OCI-LY1 (cell line): ENCODE measurements at regions not wholly inside any gene's neighbourhood (a gene's known extent, or its start where the extent isn't known, plus 50 kb on each side); places are given as distances from the start of the nearest gene placed in this dataset.

Experiments used
- CTCF ChIP-seq: fragments of 200-600 bp; sonication (generic), shearing (Covaris generic); IDR thresholded peaks from 2 replicates; pipeline ENCODE4 v1.5.1; 2017; ENCODE audit warnings: mild to moderate bottlenecking, antibody characterized with exemption, low read length, moderate library complexity, mixed read lengths
- EZH2 ChIP-seq: fragments of 200-600 bp; sonication (generic), shearing (Covaris generic); IDR thresholded peaks from 2 replicates; pipeline ENCODE4 v1.8.0; 2017; ENCODE audit warnings: borderline replicate concordance, mixed run types, mild to moderate bottlenecking, antibody characterized with exemption, low read length, moderate library complexity, mixed read lengths

- no peak for TF ChIP-seq EZH2
- no peak for TF ChIP-seq CTCF
These were observed 207.7 kb downstream of the ENGASE start for GRCh38 chr17:79282294-79282693.
